Activated CD4-positive, alpha-beta T cell treated with anti-CD3 and anti-CD28 coated beads, Interleukin-10, Interleukin-2, amounts not matched to agents 100 ng/mL and 50 ng/mL, durations not matched to agents 16 hours and 8 hours (primary cell): ENCODE measurements at regions not wholly inside any gene's neighbourhood (a gene's known extent, or its start where the extent isn't known, plus 50 kb on each side); places are given as distances from the start of the nearest gene placed in this dataset.
"Not testable (repeated sequence)": the region's sequence is repeated elsewhere in the genome, so short reads cannot be mapped to it uniquely, and the experiment has no call there.

Source experiments
- DNase-seq: peaks from one replicate; pipeline ENCODE4 v3.0.0-alpha.2; 2020

GRCh38 chr2:83860320-83860719 is 598.8 kb downstream of the SUCLG1 start:
- no peak for DNase-seq

GRCh38 chr2:83859553-83859952 is 599.5 kb downstream of the SUCLG1 start:
- no peak for DNase-seq

- no peak for DNase-seq
Observed at GRCh38 chr2:83851066-83851465, 608.0 kb downstream of the SUCLG1 start.

- DNase-seq: no peak
Observed at GRCh38 chr2:83850071-83850725, 608.9 kb downstream of the SUCLG1 start.

GRCh38 chr2:83844490-83844889 is 614.6 kb downstream of the SUCLG1 start:
- no peak for DNase-seq

GRCh38 chr2:83842421-83842820 is 616.7 kb downstream of the SUCLG1 start:
- DNase-seq: no peak

GRCh38 chr2:83837823-83838222 is 621.3 kb downstream of the SUCLG1 start:
- no peak for DNase-seq

- no peak for DNase-seq
Observed at GRCh38 chr2:83827618-83828017, 631.5 kb downstream of the SUCLG1 start.

GRCh38 chr2:83826577-83826976 is 632.5 kb downstream of the SUCLG1 start:
- DNase-seq: no peak

- DNase-seq: no peak
Observed at GRCh38 chr2:83823229-83823628, 635.9 kb downstream of the SUCLG1 start.

GRCh38 chr2:83817511-83817910 is 641.6 kb downstream of the SUCLG1 start:
- no peak for DNase-seq

GRCh38 chr2:83808878-83809277 is 650.2 kb downstream of the SUCLG1 start:
- no peak for DNase-seq

GRCh38 chr2:83802604-83803003 is 656.5 kb downstream of the SUCLG1 start:
- DNase-seq: no peak

- no peak for DNase-seq
Observed at GRCh38 chr2:83795777-83796176, 663.3 kb downstream of the SUCLG1 start.

GRCh38 chr2:83790467-83790866 is 668.6 kb downstream of the SUCLG1 start:
- not testable (repeated sequence) for DNase-seq

GRCh38 chr2:83789674-83790073 is 669.4 kb downstream of the SUCLG1 start:
- DNase-seq: not testable (repeated sequence)

- not testable (repeated sequence) for DNase-seq
Observed at GRCh38 chr2:83788938-83789566, 670.0 kb downstream of the SUCLG1 start.

GRCh38 chr2:83787189-83787588 is 671.9 kb downstream of the SUCLG1 start:
- DNase-seq: no peak

GRCh38 chr2:83786140-83786539 is 672.9 kb downstream of the SUCLG1 start:
- no peak for DNase-seq

- DNase-seq: no peak
Observed at GRCh38 chr2:83784947-83785346, 674.1 kb downstream of the SUCLG1 start.

GRCh38 chr2:83784315-83784714 is 674.8 kb downstream of the SUCLG1 start:
- no peak for DNase-seq

- no peak for DNase-seq
Observed at GRCh38 chr2:83782122-83782521, 677.0 kb downstream of the SUCLG1 start.

- DNase-seq: no peak
Observed at GRCh38 chr2:83764447-83765005, 694.6 kb downstream of the SUCLG1 start.

- DNase-seq: no peak
Observed at GRCh38 chr2:83757329-83757728, 701.8 kb downstream of the SUCLG1 start.

GRCh38 chr2:83756219-83756618 is 702.9 kb downstream of the SUCLG1 start:
- no peak for DNase-seq
